ENCODE measurements at regions not wholly inside any gene's neighbourhood (a gene's known extent, or its start where the extent isn't known, plus 50 kb on each side); places are given as distances from the start of the nearest gene placed in this dataset.

DNA sequence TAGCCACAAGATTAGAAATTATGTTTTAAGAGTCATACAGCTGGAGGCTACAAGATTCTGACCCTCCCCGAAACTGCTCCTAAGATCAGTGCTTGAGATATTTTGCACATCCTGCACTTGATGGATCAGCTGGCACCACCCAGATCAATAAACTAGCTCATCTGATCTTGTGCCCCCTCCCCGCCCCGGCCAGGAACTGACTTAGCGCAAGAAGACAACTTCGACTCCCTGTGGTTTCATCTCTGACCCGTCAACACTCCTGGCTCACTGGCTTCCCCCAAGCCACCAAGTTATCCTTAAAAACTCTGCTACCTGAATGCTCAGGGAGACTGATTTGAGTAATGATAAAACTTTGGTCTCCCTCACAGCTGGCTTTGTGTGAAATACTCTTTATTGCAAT lies 73.5 kb upstream of the NPSR1 start:
- H3K4me1 ChIP-seq = no peaks in the 10 kb centered on the region
- no peaks in the 10 kb centered on the region for H3K36me3 ChIP-seq
- no peak for DNase-seq
- TF ChIP-seq POLR2AphosphoS5 (IDR thresholded peaks at IDR 0.05) (no peak), POLR2A (IDR thresholded peaks at IDR 0.05) (no peak), EP300 (IDR thresholded peaks at IDR 0.05) (no peak)
- TF ChIP-seq, protein P1, sequence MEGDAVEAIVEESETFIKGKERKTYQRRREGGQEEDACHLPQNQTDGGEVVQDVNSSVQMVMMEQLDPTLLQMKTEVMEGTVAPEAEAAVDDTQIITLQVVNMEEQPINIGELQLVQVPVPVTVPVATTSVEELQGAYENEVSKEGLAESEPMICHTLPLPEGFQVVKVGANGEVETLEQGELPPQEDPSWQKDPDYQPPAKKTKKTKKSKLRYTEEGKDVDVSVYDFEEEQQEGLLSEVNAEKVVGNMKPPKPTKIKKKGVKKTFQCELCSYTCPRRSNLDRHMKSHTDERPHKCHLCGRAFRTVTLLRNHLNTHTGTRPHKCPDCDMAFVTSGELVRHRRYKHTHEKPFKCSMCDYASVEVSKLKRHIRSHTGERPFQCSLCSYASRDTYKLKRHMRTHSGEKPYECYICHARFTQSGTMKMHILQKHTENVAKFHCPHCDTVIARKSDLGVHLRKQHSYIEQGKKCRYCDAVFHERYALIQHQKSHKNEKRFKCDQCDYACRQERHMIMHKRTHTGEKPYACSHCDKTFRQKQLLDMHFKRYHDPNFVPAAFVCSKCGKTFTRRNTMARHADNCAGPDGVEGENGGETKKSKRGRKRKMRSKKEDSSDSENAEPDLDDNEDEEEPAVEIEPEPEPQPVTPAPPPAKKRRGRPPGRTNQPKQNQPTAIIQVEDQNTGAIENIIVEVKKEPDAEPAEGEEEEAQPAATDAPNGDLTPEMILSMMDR (IDR thresholded peaks at IDR 0.05) = no peak
- intact Hi-C loops (cut with DNase I) = no loop called here
- WGBS, 2 donors = 82 to 94% methylated on average over 6 of the region's 6 CpGs
- no peak overlapping the region for H3K27ac ChIP-seq
- H3K27me3 ChIP-seq = no peaks in the 10 kb centered on the region
- no peak overlapping the region for H3K4me3 ChIP-seq
- no peaks in the 10 kb centered on the region for H3K9me3 ChIP-seq

DNA sequence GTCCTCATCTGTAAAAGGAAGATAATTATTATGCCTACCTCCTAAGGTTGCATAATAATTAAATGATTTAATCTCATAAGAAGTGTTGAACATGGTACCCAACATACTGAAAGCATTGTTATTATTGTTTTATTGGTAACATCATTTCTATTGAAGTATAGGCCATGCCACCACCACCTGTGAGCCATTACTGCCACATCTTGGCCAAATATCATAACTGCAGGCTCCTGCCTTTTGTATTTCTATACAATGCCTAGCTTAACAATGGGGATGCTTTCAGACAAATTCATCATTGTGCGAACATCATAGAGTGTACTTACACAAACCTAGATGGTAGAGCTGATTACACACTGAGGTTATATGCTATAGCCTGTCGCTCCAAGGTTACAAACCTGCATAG lies 61.1 kb upstream of the NPSR1 start:
- Histone ChIP-seq H3K4me3 (no peak overlapping the region), H3K4me1 (no peaks in the 10 kb centered on the region), H3K27me3 (no peaks in the 10 kb centered on the region), H3K27ac (no peak overlapping the region), H3K9me3 (no peaks in the 10 kb centered on the region), H3K36me3 (no peaks in the 10 kb centered on the region)
- DNase-seq = no peak
- TF ChIP-seq EP300 (IDR thresholded peaks at IDR 0.05) (no peak), POLR2AphosphoS5 (IDR thresholded peaks at IDR 0.05) (no peak)
- TF ChIP-seq, protein P1 (IDR thresholded peaks at IDR 0.05) = no peak
- intact Hi-C loops (cut with DNase I) = no loop called here
- 60 to 88% methylated on average over 2 of the region's 2 CpGs for WGBS, 2 donors

DNA sequence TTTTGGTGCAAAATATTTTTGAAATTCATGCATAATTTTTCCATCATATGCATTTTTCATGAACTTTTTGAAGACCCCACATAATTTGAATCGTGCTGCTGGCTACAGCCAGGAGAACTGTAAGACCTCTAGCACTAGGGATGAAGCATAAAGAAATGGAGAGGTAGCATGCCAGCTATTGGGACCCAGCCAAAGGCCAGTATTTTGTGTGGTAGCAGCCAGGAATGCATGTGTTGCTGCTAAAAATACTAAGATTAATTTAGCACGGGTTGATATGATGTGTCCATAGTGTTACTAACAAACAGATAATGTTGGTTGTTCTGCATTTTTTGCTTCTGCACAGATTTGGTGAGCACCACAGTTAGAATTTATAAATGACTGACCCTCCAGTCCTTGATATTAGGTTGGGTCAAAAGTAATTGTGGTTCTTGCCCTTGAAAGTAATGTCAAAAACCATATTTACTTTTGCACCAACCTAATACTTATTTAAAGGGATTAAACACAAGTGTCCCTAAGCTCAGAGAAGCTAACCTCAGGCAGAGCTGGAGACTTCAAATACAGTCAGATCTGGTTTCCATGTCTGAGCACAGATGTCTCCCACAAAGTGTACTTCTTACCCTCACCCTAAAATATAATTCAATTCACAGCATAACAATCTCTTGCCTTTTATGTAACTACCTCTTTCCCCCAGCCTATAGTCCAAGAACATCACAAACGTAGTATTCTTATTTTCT lies 54.1 kb upstream of the NPSR1 start:
- intact Hi-C loops (cut with DNase I) = no loop called here
- Histone ChIP-seq H3K4me1 (no peaks in the 10 kb centered on the region), H3K27me3 (no peaks in the 10 kb centered on the region), H3K27ac (no peak overlapping the region), H3K9me3 (no peaks in the 10 kb centered on the region), H3K4me3 (no peak overlapping the region), H3K36me3 (no peaks in the 10 kb centered on the region)
- TF ChIP-seq EP300 (IDR thresholded peaks at IDR 0.05) (no peak), POLR2AphosphoS5 (IDR thresholded peaks at IDR 0.05) (no peak), POLR2A (IDR thresholded peaks at IDR 0.05) (no peak)
- TF ChIP-seq, protein P1 (IDR thresholded peaks at IDR 0.05) = no peak
- no peak for DNase-seq
- WGBS, 2 donors = 68 to 72% methylated on average over 3 of the region's 3 CpGs

Small RNA genes in the stretch of these regions (small RNA-seq; reads per million reads assigned to genes)
- gene RNU6-438P = 0 reads per million in 3 donors
